ENCODE measurements at regions not wholly inside any gene's neighbourhood (a gene's known extent, or its start where the extent isn't known, plus 50 kb on each side); places are given as distances from the start of the nearest gene placed in this dataset.

DNA sequence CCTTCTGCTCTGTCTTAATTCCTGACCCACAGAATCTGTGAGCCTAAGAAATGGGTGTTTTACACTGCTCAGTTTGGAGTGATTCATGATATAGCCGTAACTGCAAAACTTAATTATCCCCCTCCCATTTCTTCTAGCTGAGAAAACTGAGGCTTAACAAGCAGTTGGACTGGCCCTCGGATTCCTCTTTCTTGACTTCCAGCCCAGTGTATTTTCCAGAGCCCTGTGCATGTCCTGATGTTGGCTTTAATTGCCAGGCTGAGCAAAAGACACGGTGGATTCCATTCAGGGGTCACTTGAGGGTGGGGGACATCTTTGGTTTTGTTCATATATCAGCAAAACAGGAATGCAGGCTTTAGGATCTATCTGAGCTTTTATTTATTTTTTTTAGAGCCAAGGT lies 489.8 kb downstream of the TYW1 start:
- TF ChIP-seq ATF3 (IDR thresholded peaks at IDR 0.05): no peak
- TF ChIP-seq, protein P1, sequence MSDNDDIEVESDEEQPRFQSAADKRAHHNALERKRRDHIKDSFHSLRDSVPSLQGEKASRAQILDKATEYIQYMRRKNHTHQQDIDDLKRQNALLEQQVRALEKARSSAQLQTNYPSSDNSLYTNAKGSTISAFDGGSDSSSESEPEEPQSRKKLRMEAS (IDR thresholded peaks at IDR 0.05): no peak
- no peak for TF ChIP-seq CTCF (IDR thresholded peaks at IDR 0.05; ENCODE audit: low read depth, low read length, missing input control)
- no peak for TF ChIP-seq REST (IDR thresholded peaks at IDR 0.05)
- no peak for TF ChIP-seq TAF1 (conservative IDR thresholded peaks at IDR 0.05)
- no peak for TF ChIP-seq SP1 (IDR thresholded peaks at IDR 0.05)
- no peak for TF ChIP-seq JUND (IDR thresholded peaks at IDR 0.05)
- TF ChIP-seq RAD21 (IDR thresholded peaks at IDR 0.05): no peak
